B cell (primary cell): ENCODE measurements at regions not wholly inside any gene's neighbourhood (a gene's known extent, or its start where the extent isn't known, plus 50 kb on each side); places are given as distances from the start of the nearest gene placed in this dataset.

ENCODE experiments used
- ATAC-seq: fragments of 200-7000 bp; cut with Tn5 transposase; one replicate; pipeline ENCODE4 v1.10.0; 2021; ENCODE audit warnings: low read depth, mild to moderate bottlenecking, moderate number of reproducible peaks, moderate library complexity
- CTCF ChIA-PET: fragments of 350-600 bp; sonication (Branson Sonifier 250); formaldehyde crosslinking; loops from one replicate; lab custom pipeline; 2021; ENCODE audit warnings: antibody characterized with exemption, inconsistent platforms; lab: Charles Lee
- POLR2A ChIA-PET: fragments of 350-600 bp; sonication (Branson Sonifier 250); formaldehyde crosslinking; loops from one replicate; lab custom pipeline; 2021; ENCODE audit warnings: antibody characterized with exemption; lab: Charles Lee
- DNase-seq: peaks from one replicate; pipeline ENCODE4 v3.0.0; 2013
- H2AFZ ChIP-seq: 2 replicates; pipeline ENCODE4 v1.6.1; 2012; ENCODE audit warnings: mild to moderate bottlenecking, low read depth, low read length; ENCODE audit not compliant: insufficient read depth, poor library complexity, severe bottlenecking
- H3K27ac ChIP-seq, 2 donors: 1 replicate in 1 of 2; 2 replicates in 1 of 2; pipeline ENCODE4 v1.5.1; 2012 to 2013; ENCODE audit warnings: low read length in 2 of 2, mild to moderate bottlenecking in 2 of 2, moderate library complexity in 1 of 2
- H3K27me3 ChIP-seq, 4 experiments: fragments of 200-600 bp in 1 of 4; sonication (generic) in 1 of 4; replicated peaks in 1 of 4; 1 replicate in 2 of 4; 2 replicates in 2 of 4; pipeline versions ENCODE4 v1.6.1 to v1.7.0; 2013 to 2016; ENCODE audit warnings: low read length in 3 of 4, mild to moderate bottlenecking in 2 of 4, mixed read lengths in 1 of 4, moderate library complexity in 1 of 4; ENCODE audit not compliant: insufficient read depth in 4 of 4, control insufficient read depth in 3 of 4; ENCODE audit errors: control extremely low read depth in 1 of 4
- H3K36me3 ChIP-seq, 2 experiments: replicated peaks in 1 of 2; 1 replicate in 1 of 2; 2 replicates in 1 of 2; pipeline versions ENCODE4 v1.6.1 to v1.7.1; 2013; ENCODE audit warnings: low read length in 1 of 2; ENCODE audit not compliant: insufficient read depth in 2 of 2, control insufficient read depth in 1 of 2; ENCODE audit errors: control extremely low read depth in 1 of 2, extremely low read depth in 1 of 2
- H3K4me1 ChIP-seq, 2 donors: fragments of 200-600 bp in 1 of 2; sonication (generic) in 1 of 2; 1 replicate in 1 of 2; 2 replicates in 1 of 2; pipeline versions ENCODE4 v1.5.1 to v1.6.1; 2013 to 2017; ENCODE audit warnings: low read length in 2 of 2; ENCODE audit not compliant: control insufficient read depth in 2 of 2, insufficient read depth in 2 of 2
- H3K4me2 ChIP-seq: replicated peaks from 2 replicates; pipeline ENCODE3; 2012; ENCODE audit warnings: mild to moderate bottlenecking, low read depth, low read length; ENCODE audit not compliant: poor library complexity, severe bottlenecking
- H3K4me3 ChIP-seq, 5 experiments: fragments of 200-600 bp in 1 of 5; sonication (generic) in 1 of 5; 1 replicate in 3 of 5; 2 replicates in 2 of 5; pipeline versions ENCODE4 v1.5.1 to v1.7.0; 2011 to 2016; ENCODE audit warnings: low read length in 4 of 5, mild to moderate bottlenecking in 4 of 5, low read depth in 2 of 5, control low read depth in 1 of 5, moderate library complexity in 1 of 5; ENCODE audit not compliant: insufficient read depth in 1 of 5; ENCODE audit errors: control extremely low read depth in 1 of 5, extremely low read depth in 1 of 5
- H3K79me2 ChIP-seq: fragments of 200-600 bp; sonication (generic); one replicate; pipeline ENCODE4 v1.6.0; 2016; ENCODE audit warnings: low read length; ENCODE audit not compliant: control insufficient read depth, insufficient read depth
- H3K9ac ChIP-seq: fragments of 200-600 bp; sonication (generic); 2 replicates; pipeline ENCODE4 v1.6.1; 2017; ENCODE audit warnings: mild to moderate bottlenecking, low read length, moderate library complexity
- H3K9me3 ChIP-seq, 3 donors: one replicate each; pipeline versions ENCODE4 v1.6.1 to v1.7.1; 2013; ENCODE audit warnings: low read length in 2 of 3; ENCODE audit not compliant: control insufficient read depth in 2 of 3, insufficient read depth in 1 of 3; ENCODE audit errors: control extremely low read depth in 1 of 3
- H4K20me1 ChIP-seq: 2 replicates; pipeline ENCODE4 v1.6.0; 2012; ENCODE audit warnings: mild to moderate bottlenecking, low read length; ENCODE audit not compliant: insufficient read depth, control insufficient read depth, poor library complexity, severe bottlenecking
- H3K27ac Mint-ChIP-seq: one replicate; pipeline ENCODE4 v1.8.0; 2021; ENCODE audit warnings: mixed read lengths
- H3K27me3 Mint-ChIP-seq: one replicate; pipeline ENCODE4 v1.8.0; 2021; ENCODE audit warnings: mixed read lengths
- H3K4me1 Mint-ChIP-seq: one replicate; pipeline ENCODE4 v1.8.0; 2021; ENCODE audit warnings: mixed read lengths
- H3K4me3 Mint-ChIP-seq: one replicate; pipeline ENCODE4 v1.8.0; 2021; ENCODE audit warnings: mixed read lengths
- H3K9me3 Mint-ChIP-seq: one replicate; pipeline ENCODE4 v1.8.0; 2022; ENCODE audit warnings: mixed read lengths; ENCODE audit not compliant: insufficient read depth
- EZH2 ChIP-seq: IDR thresholded peaks from 2 replicates; pipeline ENCODE4 v1.6.1; 2012; ENCODE audit warnings: borderline replicate concordance, low read depth, mild to moderate bottlenecking, moderate library complexity, low read length; ENCODE audit not compliant: insufficient read depth, poor library complexity, severe bottlenecking
- intact Hi-C: fragments of 100-400 bp; cut with micrococcal nuclease; formaldehyde crosslinking; loops from one replicate; pipeline ENCODE4 v1.10.0; 2022
- TF ChIP-seq, protein P1 (sequence below): fragments of 200-600 bp; IDR thresholded peaks from one replicate; pipeline ENCODE4 v1.8.0; 2022; ENCODE audit warnings: antibody characterized with exemption, mild to moderate bottlenecking

DNA sequence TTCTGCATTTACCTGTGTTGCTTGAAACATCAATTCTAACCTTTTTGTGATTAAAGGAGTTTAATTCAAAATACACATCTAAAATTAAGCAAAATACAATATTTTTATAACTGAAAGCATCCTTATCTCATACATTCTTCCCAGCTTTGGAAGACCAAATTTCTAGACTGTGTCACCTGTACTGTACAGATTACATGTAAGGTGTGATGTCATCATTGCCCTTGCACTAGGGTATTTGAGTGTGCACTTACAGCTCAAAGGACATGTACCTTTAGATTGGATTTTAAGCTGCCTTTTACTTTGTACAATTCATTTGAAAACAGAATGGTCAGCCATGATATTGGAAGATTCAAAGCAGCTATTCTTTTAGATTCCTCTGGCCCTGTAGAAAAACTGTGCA is 932.8 kb upstream of the POU3F3 start:
- no peak overlapping the region for H3K4me3 ChIP-seq
- H3K9me3 ChIP-seq = peaks cover 0 to 1% (median 0%) of the 10 kb centered on the region in 3 donors
- DNase-seq = no peak
- H2AFZ ChIP-seq = no peak overlapping the region
- Mint-ChIP-seq H3K27ac (no peak overlapping the region), H3K9me3 (peaks cover 3% of the 10 kb centered on the region), H3K4me1 (no peaks in the 10 kb centered on the region), H3K4me3 (no peak overlapping the region), H3K27me3 (no peaks in the 10 kb centered on the region)
- no peaks in the 10 kb centered on the region for H3K27me3 ChIP-seq
- no peaks in the 10 kb centered on the region for H4K20me1 ChIP-seq
- H3K36me3 ChIP-seq = no peaks in the 10 kb centered on the region
- H3K79me2 ChIP-seq = no peaks in the 10 kb centered on the region
- no peak overlapping the region for H3K27ac ChIP-seq
- no peak for ATAC-seq
- POLR2A ChIA-PET = no interaction called here
- intact Hi-C loops = no loop called here
- CTCF ChIA-PET = no interaction called here
- no peak overlapping the region for H3K9ac ChIP-seq
- H3K4me1 ChIP-seq = no peaks in the 10 kb centered on the region
- no peak for TF ChIP-seq EZH2
- TF ChIP-seq, protein P1, sequence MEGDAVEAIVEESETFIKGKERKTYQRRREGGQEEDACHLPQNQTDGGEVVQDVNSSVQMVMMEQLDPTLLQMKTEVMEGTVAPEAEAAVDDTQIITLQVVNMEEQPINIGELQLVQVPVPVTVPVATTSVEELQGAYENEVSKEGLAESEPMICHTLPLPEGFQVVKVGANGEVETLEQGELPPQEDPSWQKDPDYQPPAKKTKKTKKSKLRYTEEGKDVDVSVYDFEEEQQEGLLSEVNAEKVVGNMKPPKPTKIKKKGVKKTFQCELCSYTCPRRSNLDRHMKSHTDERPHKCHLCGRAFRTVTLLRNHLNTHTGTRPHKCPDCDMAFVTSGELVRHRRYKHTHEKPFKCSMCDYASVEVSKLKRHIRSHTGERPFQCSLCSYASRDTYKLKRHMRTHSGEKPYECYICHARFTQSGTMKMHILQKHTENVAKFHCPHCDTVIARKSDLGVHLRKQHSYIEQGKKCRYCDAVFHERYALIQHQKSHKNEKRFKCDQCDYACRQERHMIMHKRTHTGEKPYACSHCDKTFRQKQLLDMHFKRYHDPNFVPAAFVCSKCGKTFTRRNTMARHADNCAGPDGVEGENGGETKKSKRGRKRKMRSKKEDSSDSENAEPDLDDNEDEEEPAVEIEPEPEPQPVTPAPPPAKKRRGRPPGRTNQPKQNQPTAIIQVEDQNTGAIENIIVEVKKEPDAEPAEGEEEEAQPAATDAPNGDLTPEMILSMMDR = no peak
- no peak overlapping the region for H3K4me2 ChIP-seq

GRCh38 chr2:103942199-103942598 is 911.7 kb upstream of the POU3F3 start:
- POLR2A ChIA-PET = no interaction called here
- H3K4me2 ChIP-seq = no peak overlapping the region
- no peak overlapping the region for H3K27ac ChIP-seq
- no peaks in the 10 kb centered on the region for H3K79me2 ChIP-seq
- Mint-ChIP-seq H3K4me3 (no peak overlapping the region), H3K9me3 (no peaks in the 10 kb centered on the region), H3K27ac (no peak overlapping the region), H3K4me1 (no peaks in the 10 kb centered on the region), H3K27me3 (no peaks in the 10 kb centered on the region)
- CTCF ChIA-PET = no interaction called here
- intact Hi-C loops = no loop called here
- no peak overlapping the region for H3K9ac ChIP-seq
- H4K20me1 ChIP-seq = no peaks in the 10 kb centered on the region
- no peaks in the 10 kb centered on the region for H3K27me3 ChIP-seq
- no peaks in the 10 kb centered on the region for H3K9me3 ChIP-seq
- ATAC-seq (no peak), DNase-seq (no peak)
- H3K4me1 ChIP-seq = no peaks in the 10 kb centered on the region
- H3K4me3 ChIP-seq = no peak overlapping the region
- no peak overlapping the region for H2AFZ ChIP-seq
- TF ChIP-seq, protein P1 = no peak
- TF ChIP-seq EZH2 = no peak
- H3K36me3 ChIP-seq = no peaks in the 10 kb centered on the region
